ENCODE measurements at regions not wholly inside any gene's neighbourhood (a gene's known extent, or its start where the extent isn't known, plus 50 kb on each side); places are given as distances from the start of the nearest gene placed in this dataset.

DNA sequence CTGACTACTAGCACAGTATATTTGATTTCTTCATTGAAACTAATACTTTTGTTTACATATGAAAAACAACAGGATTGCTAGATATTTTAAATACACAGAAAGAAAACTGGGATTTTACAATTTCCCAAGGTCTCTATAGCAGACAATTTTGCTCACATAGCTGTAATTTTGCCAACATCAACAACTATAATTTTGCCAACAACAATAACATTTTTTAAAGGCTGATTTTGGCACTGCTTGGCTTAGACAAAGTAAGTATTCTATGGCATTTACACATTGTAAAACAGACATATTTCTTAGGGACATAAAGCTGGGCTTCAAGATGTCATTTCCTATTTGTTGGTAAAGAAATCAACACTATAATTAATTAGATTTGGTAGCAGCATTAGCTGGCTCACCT lies 922.1 kb downstream of the RAB28 start:
- TF ChIP-seq, protein P1, sequence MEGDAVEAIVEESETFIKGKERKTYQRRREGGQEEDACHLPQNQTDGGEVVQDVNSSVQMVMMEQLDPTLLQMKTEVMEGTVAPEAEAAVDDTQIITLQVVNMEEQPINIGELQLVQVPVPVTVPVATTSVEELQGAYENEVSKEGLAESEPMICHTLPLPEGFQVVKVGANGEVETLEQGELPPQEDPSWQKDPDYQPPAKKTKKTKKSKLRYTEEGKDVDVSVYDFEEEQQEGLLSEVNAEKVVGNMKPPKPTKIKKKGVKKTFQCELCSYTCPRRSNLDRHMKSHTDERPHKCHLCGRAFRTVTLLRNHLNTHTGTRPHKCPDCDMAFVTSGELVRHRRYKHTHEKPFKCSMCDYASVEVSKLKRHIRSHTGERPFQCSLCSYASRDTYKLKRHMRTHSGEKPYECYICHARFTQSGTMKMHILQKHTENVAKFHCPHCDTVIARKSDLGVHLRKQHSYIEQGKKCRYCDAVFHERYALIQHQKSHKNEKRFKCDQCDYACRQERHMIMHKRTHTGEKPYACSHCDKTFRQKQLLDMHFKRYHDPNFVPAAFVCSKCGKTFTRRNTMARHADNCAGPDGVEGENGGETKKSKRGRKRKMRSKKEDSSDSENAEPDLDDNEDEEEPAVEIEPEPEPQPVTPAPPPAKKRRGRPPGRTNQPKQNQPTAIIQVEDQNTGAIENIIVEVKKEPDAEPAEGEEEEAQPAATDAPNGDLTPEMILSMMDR (IDR thresholded peaks at IDR 0.05) = no peak
- Histone ChIP-seq H3K27ac (no peak overlapping the region), H3K4me3 (no peak overlapping the region)
- no peak for DNase-seq (ENCODE audit: low spot score)

DNA sequence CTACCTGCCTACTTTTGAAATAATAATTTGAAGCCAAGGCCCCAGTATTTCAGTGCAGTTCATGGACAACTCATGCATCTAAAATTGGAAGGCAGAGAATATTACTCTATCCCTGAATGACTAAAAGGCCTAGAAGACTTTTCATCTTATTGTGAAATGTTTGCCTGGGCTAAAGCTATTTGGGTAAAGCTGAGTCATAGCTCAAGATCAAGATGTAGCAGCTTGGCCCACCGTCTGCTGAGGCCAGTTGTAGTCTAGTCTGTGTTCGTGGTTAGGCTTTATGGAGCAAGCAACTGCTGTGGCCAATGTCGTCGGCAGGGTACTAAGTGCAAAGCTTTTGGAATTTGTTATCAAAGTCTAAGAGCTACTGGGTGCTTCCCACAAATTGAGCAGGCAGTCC lies 929.1 kb downstream of the RAB28 start:
- Histone ChIP-seq H3K27ac (no peak overlapping the region), H3K4me3 (no peak overlapping the region)
- TF ChIP-seq, protein P1 (IDR thresholded peaks at IDR 0.05) = no peak
- no peak for DNase-seq (ENCODE audit: low spot score)

DNA sequence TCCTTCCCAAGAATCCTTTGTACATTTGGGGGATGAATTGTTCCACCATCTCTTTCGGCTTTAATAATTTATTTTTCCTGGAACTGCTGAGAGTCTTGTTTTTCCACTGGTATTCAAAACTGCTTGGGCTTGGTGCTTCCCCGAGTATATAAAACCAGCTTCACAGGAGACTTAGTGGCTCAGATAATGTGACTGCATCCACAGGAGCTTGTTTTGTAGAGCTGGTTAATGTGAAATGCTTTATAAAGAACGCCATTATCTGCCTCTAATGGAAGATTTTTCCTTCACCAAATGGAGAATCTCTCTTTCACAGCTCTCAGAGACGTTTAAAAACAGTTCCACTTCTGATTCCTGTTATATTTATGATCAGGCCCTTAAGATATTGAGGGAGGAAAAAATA lies 935.5 kb downstream of the RAB28 start:
- H3K4me3 ChIP-seq = no peak overlapping the region
- TF ChIP-seq, protein P1 (IDR thresholded peaks at IDR 0.05) = no peak
- no peak overlapping the region for H3K27ac ChIP-seq
- no peak for DNase-seq (ENCODE audit: low spot score)

DNA sequence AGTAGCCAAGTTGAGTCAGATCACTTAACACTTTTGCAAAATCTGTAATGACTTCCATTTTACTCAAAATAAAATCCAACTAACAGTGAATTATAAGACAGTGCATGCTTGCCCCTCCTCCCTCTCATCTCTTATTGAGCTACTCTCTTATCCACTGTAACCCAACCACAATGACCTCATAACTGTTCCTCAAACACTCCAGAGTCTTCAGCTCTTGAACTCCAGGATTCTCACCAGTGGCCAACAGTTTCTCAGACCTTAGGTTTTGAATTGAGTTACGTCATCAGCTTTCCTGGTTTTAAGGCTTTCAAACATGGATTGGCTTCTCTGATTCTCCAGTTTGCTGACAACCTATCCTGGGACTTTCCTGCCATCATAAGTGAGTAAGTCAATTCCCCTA lies 938.3 kb downstream of the RAB28 start:
- TF ChIP-seq, protein P1 (IDR thresholded peaks at IDR 0.05) = no peak
- Histone ChIP-seq H3K27ac (no peak overlapping the region), H3K4me3 (no peak overlapping the region)
- no peak for DNase-seq (ENCODE audit: low spot score)

DNA sequence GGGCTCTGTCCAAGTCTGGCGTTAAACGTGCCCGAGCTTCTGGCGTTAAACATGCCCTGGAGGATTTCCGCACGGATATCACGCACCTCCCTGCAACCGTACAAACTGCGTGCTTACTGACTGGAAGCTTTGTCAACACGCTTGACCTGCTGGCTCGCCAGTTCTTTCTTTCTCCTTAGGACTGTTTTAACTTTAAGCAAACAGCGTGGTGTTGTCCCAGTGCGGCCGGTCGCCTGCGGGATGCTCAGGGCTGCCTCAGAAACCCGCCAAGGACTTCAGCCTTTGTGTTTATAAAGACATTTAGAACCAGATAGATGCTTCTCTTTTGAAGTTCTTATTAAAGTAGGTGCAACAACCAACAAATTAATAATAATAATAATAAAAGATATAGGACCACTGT lies 946.0 kb downstream of the RAB28 start:
- DNase-seq (ENCODE audit: low spot score) = no peak
- Histone ChIP-seq H3K27ac (no peak overlapping the region), H3K4me3 (no peak overlapping the region)
- TF ChIP-seq, protein P1 (IDR thresholded peaks at IDR 0.05) = no peak

DNA sequence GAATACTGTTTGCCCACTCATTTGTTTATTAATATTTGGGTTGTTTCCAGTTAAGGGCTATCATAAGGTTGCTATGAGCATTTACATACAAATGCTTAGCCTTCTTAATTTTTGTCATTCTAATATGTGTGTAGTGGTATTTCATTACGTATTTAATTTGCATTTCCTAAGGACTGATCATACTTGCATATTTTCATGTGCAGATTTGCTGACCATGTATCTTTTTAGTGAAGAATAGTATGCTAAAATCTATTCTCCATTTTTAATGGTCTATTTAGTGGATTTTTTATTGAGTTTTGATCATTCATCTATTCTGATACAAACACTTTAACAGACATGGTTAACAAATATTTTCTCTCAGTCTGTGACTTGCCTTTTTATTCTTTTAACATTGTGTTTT lies 949.5 kb downstream of the RAB28 start:
- TF ChIP-seq, protein P1 (IDR thresholded peaks at IDR 0.05) = no peak
- H3K27ac ChIP-seq = no peak overlapping the region
- DNase-seq (ENCODE audit: low spot score) = no peak
- H3K4me3 ChIP-seq = no peak overlapping the region

DNA sequence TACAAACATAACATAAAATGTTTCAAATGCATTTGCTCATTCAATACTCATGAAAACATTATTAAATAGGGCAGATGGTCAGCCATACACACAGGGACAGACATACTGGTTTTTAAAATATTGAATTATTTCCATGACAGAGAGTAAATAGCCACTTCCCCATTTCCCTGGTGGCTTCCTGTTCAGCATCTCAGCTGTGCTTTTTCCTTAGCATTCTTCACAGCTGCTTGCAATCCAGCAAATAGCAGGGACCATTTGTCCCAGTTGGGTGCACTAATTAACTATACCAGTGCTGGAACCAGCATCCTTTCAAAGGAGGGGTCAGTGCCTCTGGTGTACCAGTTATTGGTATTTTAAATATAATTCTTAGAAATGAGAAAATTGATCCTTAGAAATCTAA lies 964.7 kb downstream of the RAB28 start:
- Histone ChIP-seq H3K27ac (no peak overlapping the region), H3K4me3 (no peak overlapping the region)
- TF ChIP-seq, protein P1 (IDR thresholded peaks at IDR 0.05) = no peak
- DNase-seq (ENCODE audit: low spot score) = no peak
